B cell (primary cell): ENCODE measurements at regions not wholly inside any gene's neighbourhood (a gene's known extent, or its start where the extent isn't known, plus 50 kb on each side); places are given as distances from the start of the nearest gene placed in this dataset.

Experiments
- EZH2 ChIP-seq: IDR thresholded peaks from 2 replicates; pipeline ENCODE4 v1.6.1; 2012; ENCODE audit warnings: borderline replicate concordance, low read depth, mild to moderate bottlenecking, moderate library complexity, low read length; ENCODE audit not compliant: insufficient read depth, poor library complexity, severe bottlenecking
- TF ChIP-seq, protein P1 (sequence below): fragments of 200-600 bp; IDR thresholded peaks from one replicate; pipeline ENCODE4 v1.8.0; 2022; ENCODE audit warnings: antibody characterized with exemption, mild to moderate bottlenecking

DNA sequence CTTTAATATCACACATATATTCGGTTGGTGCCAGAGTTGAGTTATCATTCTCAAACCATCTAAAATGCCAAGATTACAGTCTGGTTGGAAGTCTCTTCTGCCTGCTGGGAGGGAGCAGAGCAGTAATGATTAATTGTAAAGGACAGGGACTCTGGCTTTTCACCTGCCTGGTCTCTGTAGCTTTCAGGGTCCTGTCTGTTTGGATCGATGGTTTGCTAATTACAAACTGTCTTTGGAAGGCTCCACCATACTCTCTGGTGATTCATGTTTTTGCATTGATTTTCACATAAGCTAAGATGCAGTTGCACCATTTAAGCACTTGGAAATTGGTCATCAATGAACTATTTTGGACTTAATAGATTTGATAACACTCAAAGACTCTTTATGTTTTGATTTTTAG lies 350.4 kb upstream of the SATB1 start:
- TF ChIP-seq, protein P1, sequence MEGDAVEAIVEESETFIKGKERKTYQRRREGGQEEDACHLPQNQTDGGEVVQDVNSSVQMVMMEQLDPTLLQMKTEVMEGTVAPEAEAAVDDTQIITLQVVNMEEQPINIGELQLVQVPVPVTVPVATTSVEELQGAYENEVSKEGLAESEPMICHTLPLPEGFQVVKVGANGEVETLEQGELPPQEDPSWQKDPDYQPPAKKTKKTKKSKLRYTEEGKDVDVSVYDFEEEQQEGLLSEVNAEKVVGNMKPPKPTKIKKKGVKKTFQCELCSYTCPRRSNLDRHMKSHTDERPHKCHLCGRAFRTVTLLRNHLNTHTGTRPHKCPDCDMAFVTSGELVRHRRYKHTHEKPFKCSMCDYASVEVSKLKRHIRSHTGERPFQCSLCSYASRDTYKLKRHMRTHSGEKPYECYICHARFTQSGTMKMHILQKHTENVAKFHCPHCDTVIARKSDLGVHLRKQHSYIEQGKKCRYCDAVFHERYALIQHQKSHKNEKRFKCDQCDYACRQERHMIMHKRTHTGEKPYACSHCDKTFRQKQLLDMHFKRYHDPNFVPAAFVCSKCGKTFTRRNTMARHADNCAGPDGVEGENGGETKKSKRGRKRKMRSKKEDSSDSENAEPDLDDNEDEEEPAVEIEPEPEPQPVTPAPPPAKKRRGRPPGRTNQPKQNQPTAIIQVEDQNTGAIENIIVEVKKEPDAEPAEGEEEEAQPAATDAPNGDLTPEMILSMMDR: no peak
- TF ChIP-seq EZH2: no peak
